Suppressor macrophage treated with lipopolysaccharide for 1 hour (primary cell): ENCODE measurements at regions not wholly inside any gene's neighbourhood (a gene's known extent, or its start where the extent isn't known, plus 50 kb on each side); places are given as distances from the start of the nearest gene placed in this dataset.
"Not testable (repeated sequence)": the region's sequence is repeated elsewhere in the genome, so short reads cannot be mapped to it uniquely, and the experiment has no call there.

Experiments used
- DNase-seq, 3 donors: peaks; one replicate each; pipeline ENCODE4 v3.0.0-alpha.2; 2020 to 2022

DNA sequence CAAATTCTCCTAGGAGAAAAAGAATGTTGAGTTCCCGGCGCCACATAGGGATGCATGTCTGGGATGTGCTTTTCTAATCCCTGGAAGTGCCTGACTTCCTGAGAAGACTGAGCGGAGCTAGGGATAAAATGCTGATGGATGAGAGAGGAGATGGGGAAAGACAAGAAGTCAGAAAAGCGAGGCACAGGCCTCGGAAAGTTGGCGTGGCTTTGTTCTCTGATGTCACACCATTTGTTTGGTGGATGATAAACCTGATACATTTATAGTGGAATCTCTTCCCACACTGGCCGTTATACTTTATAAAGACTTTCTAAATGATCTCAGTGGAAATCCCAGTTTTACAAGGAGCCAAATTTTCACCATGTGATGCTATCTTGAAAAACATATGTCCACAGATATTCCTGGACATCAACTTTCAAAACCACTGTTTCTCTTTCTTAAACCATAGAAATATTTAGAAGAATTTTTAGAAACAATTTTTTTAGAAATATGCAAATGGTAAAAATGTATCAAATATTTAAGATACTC is 188.8 kb upstream of the SVIL start:
- peak; percentile 18 to 69 (median 44) for DNase-seq

DNA sequence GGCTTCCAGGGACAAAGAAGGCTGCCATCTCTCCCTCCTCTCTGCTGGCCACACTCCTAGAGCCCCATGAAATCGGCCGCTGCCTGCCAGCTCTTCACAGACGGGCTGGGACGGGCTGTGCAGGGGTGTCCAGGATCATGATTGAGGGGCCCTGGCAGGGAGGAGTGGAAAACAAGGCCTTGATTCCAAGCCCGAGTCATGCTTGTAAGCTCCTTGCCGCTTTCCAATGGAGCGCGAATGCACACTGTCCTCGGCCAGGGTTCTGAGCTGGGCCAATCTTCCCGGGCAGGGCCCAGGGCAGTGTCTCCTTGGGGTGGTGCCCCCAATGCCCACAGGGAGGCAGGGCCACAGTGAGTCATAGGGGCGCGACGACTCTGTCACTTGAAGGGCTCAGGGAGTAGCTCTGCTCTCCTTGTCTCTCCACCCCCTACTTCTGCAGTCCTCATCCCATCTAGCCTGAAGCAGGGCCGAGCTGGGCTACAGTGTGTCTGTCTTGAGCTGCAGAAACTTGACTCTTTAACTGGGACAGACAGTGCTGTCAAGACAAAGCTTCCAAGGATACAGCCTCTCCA is 186.2 kb upstream of the SVIL start:
- no peak for DNase-seq

DNA sequence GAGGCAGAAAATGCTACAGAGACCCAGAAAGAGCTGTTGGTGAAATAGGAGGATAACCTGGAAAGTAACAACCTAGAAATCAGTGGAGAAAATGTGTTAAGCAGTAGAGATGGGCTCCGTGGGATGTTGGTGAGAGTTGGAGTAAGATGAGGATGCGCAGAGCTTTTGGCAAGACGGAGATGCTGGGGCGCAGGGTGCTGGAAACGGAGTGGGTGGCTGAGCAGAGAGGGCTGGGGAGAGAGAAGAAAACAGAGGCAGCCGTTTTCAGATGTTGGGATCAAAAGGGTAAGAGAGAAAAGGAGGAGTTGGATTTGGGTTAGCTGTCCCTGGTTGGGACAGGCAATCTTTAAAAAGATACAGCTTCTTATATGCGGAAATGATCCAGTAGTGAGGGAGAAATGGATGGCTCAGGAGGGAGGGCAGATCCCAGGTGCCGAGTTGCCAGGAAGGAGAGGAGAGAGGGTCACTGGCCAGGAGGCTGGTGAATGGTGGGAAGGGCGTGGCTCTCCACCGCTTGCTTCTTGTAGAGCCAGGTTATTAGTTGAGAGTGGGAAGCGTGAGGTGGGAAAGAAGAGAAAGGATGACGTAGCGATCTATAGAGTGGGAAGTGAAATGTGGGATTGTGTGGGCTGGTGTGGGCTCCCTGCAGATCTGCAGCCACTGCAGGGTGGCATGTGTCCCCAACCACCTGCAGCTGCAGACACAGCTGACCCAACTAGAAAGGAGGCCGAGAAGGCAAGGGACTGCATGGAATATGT is 182.2 kb upstream of the SVIL start:
- DNase-seq: no peak

DNA sequence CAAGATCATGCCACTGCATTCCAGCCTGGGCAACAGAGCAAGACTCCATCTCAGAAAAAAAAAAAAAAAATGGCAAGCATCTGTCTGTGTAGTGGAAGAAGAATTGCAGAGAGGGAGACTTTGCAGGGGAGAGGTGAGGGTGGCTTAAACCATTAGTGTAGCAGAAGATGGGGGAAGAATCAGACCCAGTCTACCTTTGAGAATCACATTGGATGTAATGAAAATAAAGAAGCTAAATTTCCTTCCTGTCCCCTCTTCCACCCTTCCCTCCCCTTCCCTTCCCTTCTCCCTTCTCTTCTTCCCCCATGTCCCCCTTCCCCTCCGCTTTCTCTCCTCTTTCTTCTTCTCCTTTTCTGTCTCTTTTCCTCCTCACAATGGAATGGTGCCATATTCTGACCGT is 180.8 kb upstream of the SVIL start:
- no peak for DNase-seq

DNA sequence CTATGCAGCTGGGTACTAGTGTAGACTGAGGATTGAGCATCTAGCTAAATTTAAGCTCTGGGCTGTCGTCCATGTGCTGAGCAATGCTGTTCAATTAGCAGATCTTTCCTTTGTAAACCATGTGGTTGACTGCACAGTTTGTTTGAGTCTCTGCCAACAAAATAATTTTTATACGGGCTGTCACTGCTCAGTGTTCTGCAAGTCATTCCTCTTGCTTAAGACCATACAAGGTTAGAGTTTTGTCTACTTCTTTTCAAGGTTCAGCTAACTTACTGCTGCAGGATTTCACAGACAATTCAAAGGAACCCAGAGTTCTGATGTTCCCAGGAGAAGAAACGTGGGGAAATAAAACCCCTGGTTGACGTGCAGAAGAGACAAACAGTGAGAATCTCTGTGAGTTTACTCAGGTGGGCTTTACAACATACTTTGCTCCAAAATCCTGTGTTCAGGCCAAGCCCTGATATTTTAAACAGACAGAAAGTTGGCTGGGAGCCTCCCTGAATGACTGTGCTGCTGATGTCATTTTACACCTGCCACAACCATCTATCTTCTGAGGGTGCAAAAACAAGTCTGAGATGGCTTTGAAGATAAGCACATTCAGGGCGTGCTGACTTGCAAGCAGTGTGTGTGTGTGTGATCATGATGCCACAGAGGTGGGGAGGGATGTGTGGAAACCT is 177.1 kb upstream of the SVIL start:
- DNase-seq: no peak

DNA sequence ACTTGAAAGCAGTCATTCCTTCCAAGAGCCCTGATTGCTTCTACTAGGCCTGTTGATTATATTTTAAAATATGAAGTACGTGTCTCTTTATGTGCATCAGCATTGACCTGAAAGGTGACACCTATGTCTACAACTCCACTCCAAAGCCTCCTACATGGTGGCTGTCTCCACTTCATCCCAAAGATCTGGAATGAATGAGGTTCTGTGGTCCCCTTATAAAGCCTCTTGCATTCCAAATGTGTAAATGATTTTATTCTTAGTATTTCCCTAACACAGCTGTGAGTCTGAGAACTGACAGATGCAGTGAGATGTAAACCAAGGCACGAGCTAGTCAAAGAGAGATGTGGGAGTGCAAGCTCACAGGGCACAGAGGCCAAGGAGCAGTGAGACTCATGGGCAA is 176.0 kb upstream of the SVIL start:
- no peak for DNase-seq

DNA sequence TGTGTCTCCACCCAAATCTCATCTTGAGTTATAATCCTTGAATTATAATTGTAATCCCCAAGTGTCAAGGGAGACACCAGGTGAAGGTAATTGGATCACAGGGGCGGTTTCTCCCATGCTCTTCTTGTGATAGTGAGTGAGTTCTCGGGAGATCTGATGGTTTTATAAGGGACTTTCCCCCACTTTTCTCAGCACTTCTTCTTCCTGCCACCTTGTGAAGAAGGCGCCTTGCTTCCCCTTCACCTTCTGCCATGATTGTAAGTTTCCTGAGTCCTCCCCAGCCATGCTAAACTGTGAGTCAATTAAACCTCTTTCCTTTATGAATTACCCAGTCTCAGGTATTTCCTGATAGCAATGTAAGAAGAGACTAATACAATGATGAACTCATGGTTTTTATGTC is 175.5 kb upstream of the SVIL start:
- DNase-seq: not testable (repeated sequence)

DNA sequence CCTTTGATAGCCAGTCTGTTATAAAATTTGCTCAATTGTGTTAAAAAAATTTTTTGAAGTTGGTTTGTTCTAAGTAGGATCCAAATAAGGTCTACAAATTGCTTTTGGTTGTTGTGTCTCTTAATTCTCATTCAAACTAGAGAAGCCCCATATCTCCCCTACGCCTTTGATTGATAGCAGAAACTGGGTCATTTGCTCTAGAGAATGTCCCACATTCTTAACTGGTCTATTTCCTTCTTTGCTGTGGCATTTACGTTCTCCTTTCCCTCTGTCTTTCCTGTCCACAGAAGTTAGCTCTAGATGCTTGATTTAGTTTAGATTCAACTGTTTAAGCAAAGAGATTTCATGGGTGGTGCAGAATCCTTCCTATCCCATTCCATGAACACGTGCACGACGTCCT is 174.6 kb upstream of the SVIL start:
- DNase-seq: no peak

DNA sequence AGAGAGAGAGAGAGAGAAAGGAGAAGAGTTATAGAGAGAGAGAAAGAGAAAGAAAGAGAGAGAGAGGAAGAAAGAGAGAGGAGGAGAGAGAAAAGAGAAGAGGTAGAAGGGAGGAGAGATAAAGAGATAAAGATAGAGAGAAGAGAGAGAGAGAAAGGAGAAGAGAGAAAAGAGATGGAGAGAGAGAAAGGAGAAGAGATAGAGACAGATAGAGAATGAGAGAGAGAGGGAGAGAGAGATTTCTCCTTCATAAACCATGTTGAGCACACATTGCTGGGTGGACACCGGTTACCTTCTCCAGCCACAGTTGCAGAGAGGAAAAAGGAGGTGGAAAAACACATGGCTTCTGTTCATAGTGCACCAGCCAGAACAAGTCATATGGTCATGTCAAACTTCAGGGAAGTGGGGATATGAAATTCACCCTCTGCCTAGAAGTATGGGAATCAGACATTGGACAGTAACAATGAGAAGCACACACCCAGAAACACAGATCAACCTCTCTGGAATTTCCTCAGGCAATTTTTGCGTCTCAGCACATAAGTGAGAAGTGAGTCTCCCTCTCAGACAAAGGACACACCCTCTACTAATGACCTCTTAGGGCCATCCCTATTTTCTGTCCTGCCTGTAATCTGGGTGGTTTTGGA is 172.5 kb upstream of the SVIL start:
- peak; percentile 61 to 91 (median 74) for DNase-seq

DNA sequence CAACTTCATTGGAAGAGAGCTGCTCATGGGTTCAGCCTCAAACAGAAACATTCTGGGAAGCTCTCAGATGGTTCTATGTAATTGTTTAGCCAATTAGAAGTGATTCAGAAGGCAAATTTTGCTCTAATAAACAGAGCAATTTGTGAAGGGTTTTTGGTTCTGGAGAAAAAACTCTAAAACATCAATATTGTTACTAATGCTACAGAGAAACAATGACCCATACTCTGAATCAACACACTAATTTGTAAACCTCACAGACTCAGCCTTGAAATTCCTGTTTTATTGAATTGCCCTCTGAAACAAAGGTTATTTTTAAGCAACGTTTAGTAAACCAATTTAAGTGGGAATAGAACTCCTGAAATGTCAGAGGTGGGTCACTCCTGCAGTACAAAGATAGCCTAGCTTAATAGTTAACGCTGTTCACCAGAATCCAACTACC is 171.6 kb upstream of the SVIL start:
- DNase-seq: no peak

DNA sequence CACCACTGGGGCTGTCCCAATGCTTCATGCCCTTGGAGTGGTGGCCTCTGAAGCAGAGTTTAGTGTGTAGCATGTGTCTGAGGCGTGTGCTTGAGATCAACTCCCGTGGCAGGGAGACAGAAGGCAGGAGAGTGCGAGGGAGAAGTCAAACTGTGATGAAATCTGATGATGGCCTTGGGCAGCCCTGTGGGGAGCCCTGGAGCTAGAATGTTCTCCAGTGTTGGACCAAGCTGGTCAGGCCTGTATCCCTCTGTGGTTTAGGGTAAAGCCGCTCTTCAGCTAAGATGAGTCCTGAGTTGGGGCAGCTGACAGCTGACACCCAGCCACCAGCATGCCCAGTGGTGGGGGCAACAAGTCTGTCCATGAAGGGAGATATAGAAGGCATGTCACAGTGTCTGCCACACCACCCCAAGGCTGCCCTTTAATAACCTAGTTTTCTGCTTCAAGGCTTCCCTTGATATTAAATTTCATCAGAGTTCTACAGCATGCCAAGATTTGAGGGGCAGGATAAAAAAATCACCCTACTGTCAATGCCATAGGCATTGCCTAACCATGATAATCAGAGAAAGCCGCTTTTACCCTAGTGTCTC is 170.5 kb upstream of the SVIL start:
- peak in 1 of 3 donors; percentile 20 for DNase-seq

DNA sequence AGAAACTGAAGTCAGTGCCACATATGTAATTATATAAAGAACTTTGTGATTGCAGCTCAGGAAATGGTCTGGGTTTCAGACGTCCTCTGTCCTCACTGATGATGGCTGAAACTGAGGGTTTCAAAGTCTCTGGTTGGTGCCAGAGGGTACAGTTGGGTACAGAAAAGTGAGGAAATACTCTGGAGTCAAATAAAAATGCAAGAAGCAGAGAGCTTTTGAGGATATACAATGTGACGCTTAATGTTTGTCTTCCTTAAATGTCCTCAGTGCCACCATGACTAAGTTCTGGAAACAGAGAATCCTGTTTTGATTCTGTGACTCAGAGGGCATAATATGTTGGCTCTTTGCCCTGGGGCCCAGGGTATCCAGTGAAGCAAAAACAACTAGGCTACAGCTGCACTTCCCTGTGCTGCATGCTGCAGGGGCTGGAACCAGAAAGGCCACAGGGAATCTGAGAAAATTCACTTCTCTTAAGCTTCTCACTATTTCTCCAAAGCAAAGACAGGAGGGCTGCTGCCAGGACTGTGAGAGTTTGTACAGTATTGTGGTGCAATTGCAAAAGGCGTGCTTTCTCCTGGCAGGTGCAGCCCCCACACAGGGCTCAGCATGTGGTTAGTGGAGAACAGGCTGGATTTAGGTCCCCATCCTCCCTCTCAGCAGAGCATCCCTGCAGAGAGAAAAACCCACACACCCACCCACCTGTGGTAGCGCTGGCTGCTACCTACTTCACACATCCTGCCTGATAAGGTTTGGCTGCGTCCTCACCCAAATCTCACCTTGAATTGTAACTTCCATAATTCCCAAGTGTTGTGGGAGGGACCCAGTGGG is 169.5 kb upstream of the SVIL start:
- DNase-seq: peak; percentile 87 to 97 (median 92)

DNA sequence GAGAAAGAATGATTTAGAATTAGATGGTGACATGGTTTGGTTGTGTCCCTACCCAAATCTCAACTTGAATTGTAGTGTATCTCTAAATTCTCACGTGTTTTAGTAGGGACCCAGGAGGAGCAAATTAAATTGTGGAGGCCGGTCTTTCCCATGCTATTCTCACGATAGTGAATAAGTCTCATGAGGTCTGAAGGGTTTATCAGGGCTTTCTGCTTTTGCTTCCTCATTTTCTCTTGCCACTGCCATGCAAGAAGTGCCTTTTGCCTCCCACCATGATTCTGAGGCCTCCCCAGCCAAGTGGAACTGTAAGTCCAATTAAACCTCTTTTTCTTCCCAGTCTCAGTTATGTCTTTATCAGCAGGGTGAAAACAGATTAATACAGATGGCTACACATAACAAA is 167.4 kb upstream of the SVIL start:
- DNase-seq: peak; percentile 54 to 67 (median 58)

DNA sequence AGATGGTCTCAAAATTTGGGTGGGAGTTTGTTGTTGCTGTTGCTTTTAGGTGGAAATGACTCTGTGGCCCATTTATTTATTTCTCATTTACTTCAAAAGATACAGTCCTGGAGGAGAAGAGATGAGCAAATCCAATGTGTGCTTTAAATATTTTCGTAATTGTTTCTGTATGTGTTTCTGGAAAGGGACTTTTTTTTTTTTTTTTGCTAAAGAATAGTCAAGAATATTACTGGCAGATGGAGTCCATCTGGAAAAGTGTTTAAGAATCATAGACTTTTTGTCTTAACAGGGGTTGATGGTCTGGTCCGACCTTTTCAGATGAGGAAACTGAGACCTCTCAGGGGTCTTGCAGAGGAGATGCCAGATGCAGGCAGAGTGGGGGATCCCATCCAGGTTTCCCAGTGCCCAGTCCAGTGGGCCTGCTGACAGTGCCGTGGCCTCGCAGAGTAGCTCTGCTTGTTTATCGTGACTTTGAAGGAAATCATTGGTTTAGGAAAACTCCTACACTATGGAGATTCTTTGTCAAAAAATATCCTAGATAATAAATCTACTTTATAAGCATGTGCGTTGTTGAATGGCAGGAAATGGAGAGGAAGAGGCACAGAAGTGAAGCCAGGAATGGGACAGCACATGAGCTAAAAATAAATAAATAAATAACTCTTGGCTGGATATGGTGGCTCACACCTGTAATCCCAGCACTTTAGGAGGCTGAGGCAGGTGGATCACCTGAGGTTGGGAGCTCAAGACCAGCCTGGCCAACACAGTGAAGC is 164.3 kb upstream of the SVIL start:
- no peak for DNase-seq

DNA sequence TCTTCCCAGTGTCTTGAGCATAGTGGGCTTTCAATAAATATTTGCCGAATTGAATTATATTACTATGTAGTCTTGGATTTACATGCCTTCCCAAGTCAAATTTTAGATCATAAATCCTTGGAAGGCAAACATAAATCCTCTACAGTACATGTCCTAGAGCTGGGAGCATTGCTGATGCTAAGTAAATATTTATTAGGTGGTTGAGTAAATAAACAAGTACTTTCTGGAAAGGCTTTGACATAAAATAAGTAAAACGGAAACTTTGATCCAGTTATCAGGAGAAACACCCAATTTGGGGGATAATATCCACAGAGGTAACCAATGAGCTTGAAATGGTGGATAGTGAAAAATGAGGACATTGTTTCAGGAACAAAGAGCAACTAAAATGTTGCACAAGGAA is 162.8 kb upstream of the SVIL start:
- no peak for DNase-seq

DNA sequence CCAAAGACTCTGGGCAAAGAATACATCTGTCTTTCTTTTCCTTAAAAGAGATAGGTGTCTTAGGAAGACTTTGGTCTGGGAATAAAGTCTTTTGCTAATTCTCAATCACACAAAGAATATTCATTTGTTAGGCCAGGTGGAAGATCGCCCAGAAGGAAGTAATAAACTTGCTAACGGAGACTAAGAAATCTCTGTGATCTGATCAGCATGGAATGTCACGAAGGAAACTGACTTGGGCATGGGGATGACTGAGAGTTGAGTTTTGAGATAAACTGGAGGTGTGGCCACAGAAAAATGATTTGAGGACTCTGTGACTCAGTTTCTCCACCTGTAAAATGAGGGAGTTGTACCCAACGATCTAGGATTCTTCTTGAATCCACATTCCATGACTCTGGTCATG is 161.1 kb upstream of the SVIL start:
- DNase-seq: no peak

DNA sequence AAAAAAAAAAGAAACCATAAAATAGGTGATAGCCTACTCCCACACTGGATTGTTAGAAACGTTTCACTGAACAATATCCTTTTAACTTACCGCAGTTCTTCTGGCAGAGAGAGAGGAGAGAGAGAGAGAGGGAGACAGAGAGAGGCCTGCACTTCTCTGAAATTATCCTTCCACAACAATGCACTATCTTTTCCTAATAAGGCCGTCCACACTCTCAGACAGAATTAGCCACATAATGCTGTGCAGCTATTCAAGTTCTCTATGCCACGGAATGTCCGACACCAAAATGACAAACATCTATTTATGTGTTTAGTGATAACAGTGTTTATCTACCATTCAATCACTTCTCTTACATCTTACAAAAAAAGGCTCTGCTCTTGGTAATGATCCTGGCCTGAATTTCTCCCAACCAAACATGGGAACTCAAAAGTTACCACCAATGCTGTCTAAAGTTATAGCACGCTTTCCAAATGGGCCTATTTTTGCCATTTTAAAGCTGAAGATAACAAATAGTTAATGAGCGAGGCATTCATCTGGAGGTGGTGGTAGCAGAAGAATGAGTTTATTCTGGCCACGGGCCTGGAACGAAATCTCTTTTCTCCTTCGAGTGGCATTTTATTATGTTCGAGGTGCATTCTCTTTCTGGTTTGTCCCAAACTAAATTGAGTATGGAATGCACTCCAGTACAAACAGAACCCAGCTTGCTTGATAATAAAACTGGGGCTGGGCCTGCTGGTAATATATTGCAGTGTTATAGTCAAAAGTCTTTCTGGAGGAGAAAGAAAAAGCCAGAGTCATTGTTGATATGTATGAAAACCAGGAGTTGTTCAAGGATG is 160.2 kb upstream of the SVIL start:
- no peak for DNase-seq

DNA sequence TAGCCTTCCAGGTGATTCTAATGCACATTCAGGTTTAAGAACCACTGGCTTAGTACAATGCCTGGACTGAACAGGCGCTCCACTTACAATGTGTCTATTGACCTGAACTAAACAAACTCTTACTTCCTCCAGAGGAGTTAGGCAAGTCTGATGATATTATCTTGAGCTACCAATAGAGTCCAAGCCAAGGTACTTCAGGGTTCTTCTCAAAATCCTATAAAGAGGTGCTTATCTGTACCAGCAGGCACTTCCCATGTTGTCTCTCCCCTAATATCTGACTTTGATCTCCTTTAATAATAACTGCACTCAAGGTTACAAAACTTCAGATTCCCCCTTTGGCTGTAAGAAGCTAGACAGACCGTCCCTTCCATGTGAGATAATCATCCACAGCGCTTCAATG is 157.0 kb upstream of the SVIL start:
- no peak for DNase-seq

DNA sequence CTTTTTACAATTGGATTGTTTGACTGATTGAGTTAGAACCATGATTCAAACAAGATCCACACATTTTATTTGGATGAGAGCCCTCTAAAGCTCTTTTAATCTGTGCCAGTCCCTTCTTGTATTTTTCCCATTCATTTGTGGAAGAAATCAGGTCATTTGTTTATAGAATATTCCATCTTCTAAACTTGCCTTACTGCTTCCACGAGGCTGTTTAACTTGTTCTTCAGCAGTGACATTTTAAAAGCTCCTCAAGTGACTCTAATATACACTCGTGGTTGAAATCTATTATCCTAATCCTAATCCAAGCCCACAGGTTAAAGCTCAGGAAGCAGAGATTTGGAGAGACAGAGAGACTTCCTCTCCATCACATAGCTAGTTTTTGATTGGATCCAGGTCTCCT is 155.4 kb upstream of the SVIL start:
- DNase-seq: no peak

DNA sequence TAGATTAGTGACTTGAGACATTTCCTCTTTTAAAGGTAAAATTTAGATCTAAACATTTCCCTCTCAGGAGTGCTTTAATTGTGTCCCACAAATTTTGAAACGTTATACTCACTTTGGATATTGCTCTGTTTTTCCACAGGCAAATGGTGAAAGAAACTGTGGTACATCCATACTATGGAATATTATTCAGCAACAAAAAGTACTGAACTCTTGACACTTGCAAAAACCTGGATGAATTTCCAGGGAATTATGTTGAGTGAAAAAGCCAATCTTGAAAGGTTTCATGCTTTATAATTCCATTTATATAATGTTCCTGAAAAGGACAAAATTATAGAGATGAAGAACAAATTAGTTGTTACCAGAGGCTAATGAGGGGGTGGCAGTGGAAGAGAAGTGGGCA is 153.3 kb upstream of the SVIL start:
- no peak for DNase-seq
